Fibroblast of villous mesenchyme (primary cell): ENCODE measurements at regions not wholly inside any gene's neighbourhood (a gene's known extent, or its start where the extent isn't known, plus 50 kb on each side); places are given as distances from the start of the nearest gene placed in this dataset.

ENCODE experiments used
- DNase-seq: peaks from one replicate; pipeline ENCODE4 v3.0.0-alpha.2; 2010; ENCODE audit warnings: low read depth
- H3K4me3 ChIP-seq: 2 replicates; pipeline ENCODE4 v1.5.1; 2011; ENCODE audit warnings: low read depth, mild to moderate bottlenecking, low read length
- TF ChIP-seq, protein P1 (sequence below): IDR thresholded peaks from 2 replicates; pipeline ENCODE4 v1.5.1; 2012; ENCODE audit warnings: low read depth, mild to moderate bottlenecking, low read length; ENCODE audit not compliant: insufficient read depth

DNA sequence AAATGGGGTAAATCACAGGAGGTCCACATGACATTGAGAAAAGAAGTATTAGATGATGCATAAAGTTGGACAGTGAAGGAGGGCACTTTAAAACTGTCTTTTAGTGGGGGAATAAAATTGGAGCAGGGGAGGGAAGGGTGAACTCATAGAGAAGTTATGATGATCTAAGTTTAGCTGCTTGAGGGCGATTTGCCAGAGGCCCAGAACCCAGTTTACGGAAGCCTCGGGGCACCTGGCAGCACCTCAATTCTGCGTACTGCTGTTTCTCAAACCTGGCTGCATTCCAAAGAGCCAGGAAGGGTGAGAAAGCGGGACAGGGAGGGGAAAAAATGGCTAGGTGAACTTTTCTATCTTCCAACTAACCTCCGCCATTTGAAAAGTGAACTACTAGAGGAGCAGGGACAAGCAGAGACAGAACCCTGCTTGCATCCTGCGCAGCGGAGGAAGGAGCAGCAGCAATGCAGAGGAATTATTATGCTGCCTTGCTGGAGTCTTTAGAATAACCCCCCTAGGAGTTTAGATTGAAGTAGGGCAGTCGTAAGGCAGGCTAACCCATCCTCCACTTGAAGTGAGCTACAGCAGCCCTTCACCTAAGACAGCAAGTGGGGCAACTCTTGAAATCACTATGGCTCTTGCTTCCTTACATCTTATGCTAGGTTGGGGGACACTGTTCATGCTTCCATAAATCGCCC lies 316.8 kb downstream of the BRINP1 start:
- no peak overlapping the region for H3K4me3 ChIP-seq
- no peak for DNase-seq
- TF ChIP-seq, protein P1, sequence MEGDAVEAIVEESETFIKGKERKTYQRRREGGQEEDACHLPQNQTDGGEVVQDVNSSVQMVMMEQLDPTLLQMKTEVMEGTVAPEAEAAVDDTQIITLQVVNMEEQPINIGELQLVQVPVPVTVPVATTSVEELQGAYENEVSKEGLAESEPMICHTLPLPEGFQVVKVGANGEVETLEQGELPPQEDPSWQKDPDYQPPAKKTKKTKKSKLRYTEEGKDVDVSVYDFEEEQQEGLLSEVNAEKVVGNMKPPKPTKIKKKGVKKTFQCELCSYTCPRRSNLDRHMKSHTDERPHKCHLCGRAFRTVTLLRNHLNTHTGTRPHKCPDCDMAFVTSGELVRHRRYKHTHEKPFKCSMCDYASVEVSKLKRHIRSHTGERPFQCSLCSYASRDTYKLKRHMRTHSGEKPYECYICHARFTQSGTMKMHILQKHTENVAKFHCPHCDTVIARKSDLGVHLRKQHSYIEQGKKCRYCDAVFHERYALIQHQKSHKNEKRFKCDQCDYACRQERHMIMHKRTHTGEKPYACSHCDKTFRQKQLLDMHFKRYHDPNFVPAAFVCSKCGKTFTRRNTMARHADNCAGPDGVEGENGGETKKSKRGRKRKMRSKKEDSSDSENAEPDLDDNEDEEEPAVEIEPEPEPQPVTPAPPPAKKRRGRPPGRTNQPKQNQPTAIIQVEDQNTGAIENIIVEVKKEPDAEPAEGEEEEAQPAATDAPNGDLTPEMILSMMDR = no peak

DNA sequence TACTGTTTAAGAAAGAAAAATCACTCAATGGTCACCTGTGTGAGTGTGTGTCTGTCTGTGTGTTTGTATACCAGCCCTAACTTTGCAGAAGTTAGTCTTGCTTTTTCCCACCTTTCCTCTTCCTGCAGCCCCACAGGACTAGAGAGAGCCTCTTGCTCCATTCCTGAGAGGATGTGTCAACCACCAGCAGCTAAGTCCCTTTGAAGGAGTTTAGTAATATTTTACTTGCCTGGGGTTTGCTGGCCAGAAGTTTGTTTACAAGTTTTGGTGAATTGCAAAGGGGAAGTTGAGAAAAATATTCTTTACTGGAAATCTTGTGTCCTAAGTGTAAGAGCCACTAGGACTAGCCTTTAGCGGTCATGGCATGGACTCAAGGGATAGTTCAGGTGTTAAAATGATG lies 316.2 kb downstream of the BRINP1 start:
- TF ChIP-seq, protein P1 = no peak
- peak; percentile 43 for DNase-seq
- H3K4me3 ChIP-seq = no peak overlapping the region

DNA sequence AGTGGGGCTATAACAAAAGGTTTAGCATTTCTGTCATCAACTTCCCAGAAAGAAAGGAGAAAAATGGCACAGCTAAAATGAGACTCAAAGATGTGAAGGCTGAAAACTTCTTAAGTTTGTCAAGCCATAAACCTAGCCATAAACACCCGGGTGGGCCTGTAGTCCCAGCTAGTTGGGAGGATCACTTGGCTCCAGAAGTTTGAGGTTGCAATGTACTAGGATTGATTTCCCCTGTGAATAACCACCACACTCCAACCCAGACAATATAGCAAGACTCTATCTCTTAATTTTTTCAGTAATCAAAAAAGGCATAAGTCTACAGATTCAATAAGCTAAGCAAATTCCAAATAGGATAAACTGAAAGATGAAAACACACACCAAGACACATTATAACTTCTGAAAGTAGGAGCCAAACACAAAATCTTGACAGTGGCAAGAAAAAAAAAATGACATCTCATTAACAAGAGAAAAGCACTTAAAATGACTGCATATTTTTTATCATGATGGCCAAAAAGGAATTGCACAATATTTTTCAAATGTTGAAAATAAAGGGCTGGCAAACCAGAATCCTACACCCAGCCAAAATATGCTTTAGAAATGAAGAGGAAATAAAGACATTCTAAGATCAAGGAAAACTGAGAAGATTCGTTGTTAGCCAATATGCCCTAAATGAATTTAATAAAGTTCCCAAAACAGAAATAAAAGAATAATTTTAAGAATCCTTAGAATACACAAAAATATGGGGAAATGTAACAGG lies 308.4 kb downstream of the BRINP1 start:
- no peak for DNase-seq
- H3K4me3 ChIP-seq = no peak overlapping the region
- TF ChIP-seq, protein P1 = no peak

DNA sequence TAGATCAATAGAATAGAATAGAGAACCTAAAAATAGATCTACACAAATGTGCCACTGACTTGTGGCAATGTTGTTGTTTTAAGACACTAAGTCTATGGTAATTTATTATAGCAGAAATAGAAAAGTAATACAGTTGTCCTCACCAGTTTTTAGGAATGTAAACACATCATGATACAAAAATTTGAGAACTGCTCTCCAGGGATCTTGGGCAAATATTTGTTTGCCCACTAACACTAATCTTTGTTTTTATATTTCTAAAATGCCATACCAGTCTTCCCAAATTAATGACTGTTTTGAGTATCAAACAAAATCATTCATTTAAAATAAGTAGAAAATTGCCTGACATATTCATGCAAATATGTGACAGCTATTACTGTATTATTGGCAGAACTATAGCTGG lies 297.6 kb downstream of the BRINP1 start:
- no peak overlapping the region for H3K4me3 ChIP-seq
- TF ChIP-seq, protein P1 = no peak
- no peak for DNase-seq

DNA sequence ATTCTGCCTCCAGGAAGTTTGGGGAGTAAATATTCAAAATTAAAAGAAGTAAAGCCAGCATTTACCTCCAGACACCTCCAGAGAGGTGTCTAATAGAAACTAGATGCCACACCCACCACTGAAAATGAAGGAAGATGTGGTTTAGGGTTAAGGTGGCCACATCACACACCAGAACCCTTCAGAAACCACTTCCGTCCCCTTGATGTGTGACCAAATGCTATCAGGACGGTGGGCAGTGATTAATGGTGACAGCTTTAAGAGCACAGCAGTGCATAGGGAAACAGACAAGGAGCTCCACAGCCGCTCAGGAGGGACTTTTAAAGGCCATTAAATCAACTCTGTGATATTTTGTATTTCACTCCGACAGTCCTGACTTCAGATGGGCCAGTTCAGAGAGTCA lies 295.2 kb downstream of the BRINP1 start:
- TF ChIP-seq, protein P1 = no peak
- no peak for DNase-seq
- no peak overlapping the region for H3K4me3 ChIP-seq

DNA sequence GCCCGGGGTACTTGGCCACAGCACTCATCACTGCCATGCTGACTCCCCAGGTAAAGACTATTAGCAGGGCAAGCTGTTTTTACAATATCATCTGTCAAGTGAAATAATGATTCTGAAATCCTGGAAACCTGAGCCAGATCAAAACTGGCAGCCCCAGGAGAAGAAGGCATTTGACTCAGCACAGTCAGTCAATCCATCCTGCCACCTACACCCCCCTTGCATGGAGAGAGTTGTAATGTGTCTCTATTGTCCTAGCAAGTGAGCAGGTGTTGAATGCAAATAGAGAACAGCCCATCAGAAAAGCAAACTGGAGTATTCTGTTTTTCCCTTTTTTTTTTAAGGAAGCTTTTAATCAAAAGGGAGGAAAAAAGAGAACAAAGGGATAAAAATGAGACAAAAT lies 291.2 kb downstream of the BRINP1 start:
- no peak for DNase-seq
- H3K4me3 ChIP-seq = no peak overlapping the region
- TF ChIP-seq, protein P1 = no peak
